ENCODE measurements at regions not wholly inside any gene's neighbourhood (a gene's known extent, or its start where the extent isn't known, plus 50 kb on each side); places are given as distances from the start of the nearest gene placed in this dataset.

GRCh38 chr12:23185346-23185745 is 560.4 kb downstream of the ETNK1 start:
- TF ChIP-seq CTCF (IDR thresholded peaks at IDR 0.05) (no peak), ZFX (IDR thresholded peaks at IDR 0.05; ENCODE audit: borderline replicate concordance) (no peak)

Data from 22Rv1 (cell line).